HepG2 (cell line): ENCODE measurements at regions not wholly inside any gene's neighbourhood (a gene's known extent, or its start where the extent isn't known, plus 50 kb on each side); places are given as distances from the start of the nearest gene placed in this dataset.
A peak's percentile ranks its signal among the peaks of the same experiment; 100 is the strongest.

Experiments used
- ATAC-seq: fragments of 200-7000 bp; cut with Tn5 transposase; 3 replicates; pipeline ENCODE4 v1.9.1; 2020; ENCODE audit warnings: mild to moderate bottlenecking, moderate library complexity
- BruUV-seq: library from RNA; stranded (reverse); fragments of 400-500 nt; replicated peaks from 2 replicates; lab custom pipeline; 2021; lab: Mats Ljungman, UMichigan
- CTCF ChIA-PET: fragments of 300-600 bp; formaldehyde crosslinking; extraction: SDS; loops from one replicate; lab custom pipeline; 2021; ENCODE audit warnings: low total read pairs, inconsistent platforms, low intra/inter-chr PET ratio; lab: Yijun Ruan, JAX
- POLR2A ChIA-PET: fragments of 350-600 bp; sonication (Branson Sonifier 250); formaldehyde crosslinking; loops from one replicate; lab custom pipeline; 2020; ENCODE audit warnings: antibody characterized with exemption, inconsistent platforms; lab: Yijun Ruan, JAX
- DNase-seq: peaks from one replicate; pipeline ENCODE4 v3.0.0-alpha.2; 2015; ENCODE audit warnings: low spot score
- FAIRE-seq: peaks from 3 replicates; lab custom pipeline; 2011; peaks lifted over from hg19 to GRCh38; lab: Jason Lieb, UNC
- H2AFZ ChIP-seq: one replicate; pipeline ENCODE4 v1.6.1; 2011; ENCODE audit warnings: low read length, inconsistent platforms
- H3K27ac ChIP-seq: fragments of 300-600 bp; 3 replicates; pipeline ENCODE4 v1.8.0; 2011; ENCODE audit warnings: mixed run types, mild to moderate bottlenecking, mixed read lengths, low read length, inconsistent platforms; ENCODE audit not compliant: insufficient read depth; ENCODE audit errors: extremely low read length
- H3K27me3 ChIP-seq, 2 experiments: fragments of 200-600 bp in 1 of 2; 2 replicates in 1 of 2; 3 replicates in 1 of 2; pipeline versions ENCODE4 v1.6.0 to v1.8.0; 2011; ENCODE audit warnings: low read length in 2 of 2, mild to moderate bottlenecking in 2 of 2, moderate library complexity in 2 of 2, inconsistent platforms in 1 of 2; ENCODE audit not compliant: insufficient read depth in 2 of 2, control insufficient read depth in 1 of 2
- H3K36me3 ChIP-seq, 2 experiments: fragments of 200-600 bp in 1 of 2; replicated peaks in 1 of 2; 2 replicates in 1 of 2; 3 replicates in 1 of 2; pipeline versions ENCODE4 v1.5.1 to v1.8.0; 2011; ENCODE audit warnings: low read length in 2 of 2, inconsistent platforms in 1 of 2; ENCODE audit not compliant: insufficient read depth in 2 of 2, control insufficient read depth in 1 of 2
- H3K4me1 ChIP-seq: 2 replicates; pipeline ENCODE4 v1.5.1; 2012; ENCODE audit warnings: low read length, inconsistent platforms; ENCODE audit not compliant: insufficient read depth
- H3K4me2 ChIP-seq: 2 replicates; pipeline ENCODE4 v1.6.0; 2011; ENCODE audit warnings: low read depth, low read length, inconsistent platforms
- H3K4me3 ChIP-seq, 3 experiments: fragments of 200-600 bp in 1 of 3; sonication (generic), shearing (Covaris generic) in 1 of 3; replicated peaks in 1 of 3; 2 replicates each; pipeline ENCODE4 v1.5.1; 2011 to 2016; ENCODE audit warnings: low read length in 3 of 3, inconsistent platforms in 2 of 3, low read depth in 2 of 3, mild to moderate bottlenecking in 2 of 3, control low read depth in 1 of 3, mixed read lengths in 1 of 3; ENCODE audit not compliant: insufficient read depth in 1 of 3
- H3K79me2 ChIP-seq: one replicate; pipeline ENCODE4 v1.6.1; 2011; ENCODE audit warnings: low read length, inconsistent platforms; ENCODE audit not compliant: insufficient read depth
- H3K9ac ChIP-seq: 2 replicates; pipeline ENCODE4 v1.6.0; 2011; ENCODE audit warnings: mild to moderate bottlenecking, low read depth, low read length, inconsistent platforms; ENCODE audit not compliant: insufficient read depth
- H3K9me3 ChIP-seq: 2 replicates; pipeline ENCODE4 v1.5.1; 2012; ENCODE audit warnings: mild to moderate bottlenecking, low read length
- H4K20me1 ChIP-seq: 2 replicates; pipeline ENCODE4 v1.6.0; 2011; ENCODE audit warnings: inconsistent platforms, mild to moderate bottlenecking, low read length, moderate library complexity; ENCODE audit not compliant: insufficient read depth
- ETS1 ChIP-seq: sonication (generic); formaldehyde crosslinking; IDR thresholded peaks from 2 replicates; pipeline ENCODE4 v1.4.0; 2020; ENCODE audit warnings: missing genetic modification reagents
- ZNF225 ChIP-seq: sonication (generic); formaldehyde crosslinking; IDR thresholded peaks from 2 replicates; pipeline ENCODE4 v1.4.0; 2020; ENCODE audit warnings: mild to moderate bottlenecking, missing genetic modification reagents
- ZNF430 ChIP-seq: sonication (generic); formaldehyde crosslinking; IDR thresholded peaks from 2 replicates; pipeline ENCODE4 v1.9.0; 2021; ENCODE audit warnings: mild to moderate bottlenecking, missing genetic modification reagents
- ZNF652 ChIP-seq: IDR thresholded peaks from 2 replicates; pipeline ENCODE4 v1.6.1; 2016; ENCODE audit warnings: low read depth, borderline replicate concordance
- WGBS: methylation state at CpG from one replicate; pipeline ENCODE4 v1.1.6; 2017; ENCODE audit warnings: low lambda C conversion rate; 5-methylcytosine and 5-hydroxymethylcytosine counted together
- in situ Hi-C: cut with HindIII; loops from 2 replicates; pipeline ENCODE4 v1.10.0; 2017; ENCODE audit warnings: low pct_unique_long_range_greater_than_20kb; ENCODE audit not compliant: extremely low pct_ligation_motif_present
- intact Hi-C: fragments of 100-400 bp; cut with micrococcal nuclease; formaldehyde crosslinking; loops from one replicate; pipeline ENCODE4 v1.10.0; 2022; ENCODE audit not compliant: unreplicated experiment
- TF ChIP-seq, protein P1 (sequence below): sonication (generic); formaldehyde crosslinking; IDR thresholded peaks from 2 replicates; pipeline ENCODE4 v1.4.0; 2020; ENCODE audit warnings: mild to moderate bottlenecking, missing genetic modification reagents, borderline replicate concordance
- TF ChIP-seq, protein P2 (sequence below): sonication (generic); formaldehyde crosslinking; conservative IDR thresholded peaks from 2 replicates; pipeline ENCODE4 v1.4.0; 2020; ENCODE audit warnings: missing genetic modification reagents
- TF ChIP-seq, protein P3 (sequence below): sonication (generic); formaldehyde crosslinking; IDR thresholded peaks from 2 replicates; pipeline ENCODE4 v1.4.0; 2020; ENCODE audit warnings: missing genetic modification reagents

- CTCF ChIA-PET, result no interaction called here
- intact Hi-C loops, result no loop called here
- in situ Hi-C loops, result no loop called here
- Histone ChIP-seq H2AFZ (no peak overlapping the region), H3K36me3 (no peaks in the 10 kb centered on the region), H4K20me1 (no peaks in the 10 kb centered on the region), H3K27ac (no peak overlapping the region), H3K9me3 (peaks cover 16% of the 10 kb centered on the region; the same call in 1 of the 2 replicates), H3K4me2 (no peak overlapping the region), H3K9ac (no peak overlapping the region), H3K4me1 (no peaks in the 10 kb centered on the region), H3K27me3 (no peaks in the 10 kb centered on the region), H3K4me3 (no peak overlapping the region), H3K79me2 (no peaks in the 10 kb centered on the region)
- BruUV-seq, result no TSS peak
- FAIRE-seq, result no peak
- peak; percentile 41 for ATAC-seq
- POLR2A ChIA-PET, result no interaction called here
- 18% methylated on average over 2 of the region's 2 CpGs for WGBS
- peak; percentile 7 for DNase-seq
- TF ChIP-seq, protein P1, sequence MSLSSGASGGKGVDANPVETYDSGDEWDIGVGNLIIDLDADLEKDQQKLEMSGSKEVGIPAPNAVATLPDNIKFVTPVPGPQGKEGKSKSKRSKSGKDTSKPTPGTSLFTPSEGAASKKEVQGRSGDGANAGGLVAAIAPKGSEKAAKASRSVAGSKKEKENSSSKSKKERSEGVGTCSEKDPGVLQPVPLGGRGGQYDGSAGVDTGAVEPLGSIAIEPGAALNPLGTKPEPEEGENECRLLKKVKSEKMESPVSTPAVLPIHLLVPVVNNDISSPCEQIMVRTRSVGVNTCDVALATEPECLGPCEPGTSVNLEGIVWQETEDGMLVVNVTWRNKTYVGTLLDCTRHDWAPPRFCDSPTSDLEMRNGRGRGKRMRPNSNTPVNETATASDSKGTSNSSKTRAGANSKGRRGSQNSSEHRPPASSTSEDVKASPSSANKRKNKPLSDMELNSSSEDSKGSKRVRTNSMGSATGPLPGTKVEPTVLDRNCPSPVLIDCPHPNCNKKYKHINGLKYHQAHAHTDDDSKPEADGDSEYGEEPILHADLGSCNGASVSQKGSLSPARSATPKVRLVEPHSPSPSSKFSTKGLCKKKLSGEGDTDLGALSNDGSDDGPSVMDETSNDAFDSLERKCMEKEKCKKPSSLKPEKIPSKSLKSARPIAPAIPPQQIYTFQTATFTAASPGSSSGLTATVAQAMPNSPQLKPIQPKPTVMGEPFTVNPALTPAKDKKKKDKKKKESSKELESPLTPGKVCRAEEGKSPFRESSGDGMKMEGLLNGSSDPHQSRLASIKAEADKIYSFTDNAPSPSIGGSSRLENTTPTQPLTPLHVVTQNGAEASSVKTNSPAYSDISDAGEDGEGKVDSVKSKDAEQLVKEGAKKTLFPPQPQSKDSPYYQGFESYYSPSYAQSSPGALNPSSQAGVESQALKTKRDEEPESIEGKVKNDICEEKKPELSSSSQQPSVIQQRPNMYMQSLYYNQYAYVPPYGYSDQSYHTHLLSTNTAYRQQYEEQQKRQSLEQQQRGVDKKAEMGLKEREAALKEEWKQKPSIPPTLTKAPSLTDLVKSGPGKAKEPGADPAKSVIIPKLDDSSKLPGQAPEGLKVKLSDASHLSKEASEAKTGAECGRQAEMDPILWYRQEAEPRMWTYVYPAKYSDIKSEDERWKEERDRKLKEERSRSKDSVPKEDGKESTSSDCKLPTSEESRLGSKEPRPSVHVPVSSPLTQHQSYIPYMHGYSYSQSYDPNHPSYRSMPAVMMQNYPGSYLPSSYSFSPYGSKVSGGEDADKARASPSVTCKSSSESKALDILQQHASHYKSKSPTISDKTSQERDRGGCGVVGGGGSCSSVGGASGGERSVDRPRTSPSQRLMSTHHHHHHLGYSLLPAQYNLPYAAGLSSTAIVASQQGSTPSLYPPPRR (CRISPR knock-in tag), result no peak
- TF ChIP-seq ZNF225 (CRISPR knock-in tag) (no peak), ETS1 (CRISPR knock-in tag) (no peak), ZNF652 (CRISPR knock-in tag) (peak; percentile 84), ZNF430 (CRISPR knock-in tag) (peak; percentile 49; the same call in 1 of the 2 replicates)
- TF ChIP-seq, protein P2, sequence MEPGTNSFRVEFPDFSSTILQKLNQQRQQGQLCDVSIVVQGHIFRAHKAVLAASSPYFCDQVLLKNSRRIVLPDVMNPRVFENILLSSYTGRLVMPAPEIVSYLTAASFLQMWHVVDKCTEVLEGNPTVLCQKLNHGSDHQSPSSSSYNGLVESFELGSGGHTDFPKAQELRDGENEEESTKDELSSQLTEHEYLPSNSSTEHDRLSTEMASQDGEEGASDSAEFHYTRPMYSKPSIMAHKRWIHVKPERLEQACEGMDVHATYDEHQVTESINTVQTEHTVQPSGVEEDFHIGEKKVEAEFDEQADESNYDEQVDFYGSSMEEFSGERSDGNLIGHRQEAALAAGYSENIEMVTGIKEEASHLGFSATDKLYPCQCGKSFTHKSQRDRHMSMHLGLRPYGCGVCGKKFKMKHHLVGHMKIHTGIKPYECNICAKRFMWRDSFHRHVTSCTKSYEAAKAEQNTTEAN (CRISPR knock-in tag), result peak; percentile 53; the same call in 1 of the 2 replicates
- TF ChIP-seq, protein P3, sequence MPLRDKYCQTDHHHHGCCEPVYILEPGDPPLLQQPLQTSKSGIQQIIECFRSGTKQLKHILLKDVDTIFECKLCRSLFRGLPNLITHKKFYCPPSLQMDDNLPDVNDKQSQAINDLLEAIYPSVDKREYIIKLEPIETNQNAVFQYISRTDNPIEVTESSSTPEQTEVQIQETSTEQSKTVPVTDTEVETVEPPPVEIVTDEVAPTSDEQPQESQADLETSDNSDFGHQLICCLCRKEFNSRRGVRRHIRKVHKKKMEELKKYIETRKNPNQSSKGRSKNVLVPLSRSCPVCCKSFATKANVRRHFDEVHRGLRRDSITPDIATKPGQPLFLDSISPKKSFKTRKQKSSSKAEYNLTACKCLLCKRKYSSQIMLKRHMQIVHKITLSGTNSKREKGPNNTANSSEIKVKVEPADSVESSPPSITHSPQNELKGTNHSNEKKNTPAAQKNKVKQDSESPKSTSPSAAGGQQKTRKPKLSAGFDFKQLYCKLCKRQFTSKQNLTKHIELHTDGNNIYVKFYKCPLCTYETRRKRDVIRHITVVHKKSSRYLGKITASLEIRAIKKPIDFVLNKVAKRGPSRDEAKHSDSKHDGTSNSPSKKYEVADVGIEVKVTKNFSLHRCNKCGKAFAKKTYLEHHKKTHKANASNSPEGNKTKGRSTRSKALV (CRISPR knock-in tag), result no peak
These were observed 323.2 kb downstream of the NR4A2 start for GRCh38 chr2:156009293-156009692.
